ENCODE measurements at regions not wholly inside any gene's neighbourhood (a gene's known extent, or its start where the extent isn't known, plus 50 kb on each side); places are given as distances from the start of the nearest gene placed in this dataset.
"Not testable (repeated sequence)": the region's sequence is repeated elsewhere in the genome, so short reads cannot be mapped to it uniquely, and the experiment has no call there.

- no peak for TF ChIP-seq CTCF (IDR thresholded peaks at IDR 0.05; ENCODE audit: extremely low read depth, insufficient read depth, missing control alignments)
- in situ Hi-C loops (cut with MboI; ENCODE audit: low pct_unique_long_range_greater_than_20kb, low sequenced_read_pairs, unreplicated experiment): no loop called here
- no peak for DNase-seq (ENCODE audit: low spot score)
Measured at GRCh38 chr4:130955520-130955919, 1859.6 kb downstream of the C4orf33 start.

- in situ Hi-C loops (cut with MboI; ENCODE audit: low pct_unique_long_range_greater_than_20kb, low sequenced_read_pairs, unreplicated experiment): no loop called here
- TF ChIP-seq CTCF (IDR thresholded peaks at IDR 0.05; ENCODE audit: extremely low read depth, insufficient read depth, missing control alignments): no peak
- no peak for DNase-seq (ENCODE audit: low spot score)
Measured at GRCh38 chr4:130985371-130985770, 1889.4 kb downstream of the C4orf33 start.

- DNase-seq (ENCODE audit: low spot score): no peak
- no peak for TF ChIP-seq CTCF (IDR thresholded peaks at IDR 0.05; ENCODE audit: extremely low read depth, insufficient read depth, missing control alignments)
- in situ Hi-C loops (cut with MboI; ENCODE audit: low pct_unique_long_range_greater_than_20kb, low sequenced_read_pairs, unreplicated experiment): no loop called here
Measured at GRCh38 chr4:130995988-130996387, 1900.0 kb downstream of the C4orf33 start.

GRCh38 chr4:131001371-131001770 lies 1905.4 kb downstream of the C4orf33 start:
- in situ Hi-C loops (cut with MboI; ENCODE audit: low pct_unique_long_range_greater_than_20kb, low sequenced_read_pairs, unreplicated experiment): no loop called here

GRCh38 chr4:131002132-131002531 lies 1906.2 kb downstream of the C4orf33 start:
- TF ChIP-seq CTCF (IDR thresholded peaks at IDR 0.05; ENCODE audit: extremely low read depth, insufficient read depth, missing control alignments): no peak
- DNase-seq (ENCODE audit: low spot score): no peak
- in situ Hi-C loops (cut with MboI; ENCODE audit: low pct_unique_long_range_greater_than_20kb, low sequenced_read_pairs, unreplicated experiment): no loop called here

More at GRCh38 chr4:131001371-131001770, 1905.4 kb downstream of the C4orf33 start:
- DNase-seq (ENCODE audit: low spot score): no peak
- TF ChIP-seq CTCF (IDR thresholded peaks at IDR 0.05; ENCODE audit: extremely low read depth, insufficient read depth, missing control alignments): no peak

- TF ChIP-seq CTCF (IDR thresholded peaks at IDR 0.05; ENCODE audit: extremely low read depth, insufficient read depth, missing control alignments): no peak
- DNase-seq (ENCODE audit: low spot score): no peak
- in situ Hi-C loops (cut with MboI; ENCODE audit: low pct_unique_long_range_greater_than_20kb, low sequenced_read_pairs, unreplicated experiment): no loop called here
Measured at GRCh38 chr4:131006388-131006787, 1910.4 kb downstream of the C4orf33 start.

GRCh38 chr4:131011961-131012360 lies 1916.0 kb downstream of the C4orf33 start:
- DNase-seq (ENCODE audit: low spot score); in situ Hi-C loops (cut with MboI; ENCODE audit: low pct_unique_long_range_greater_than_20kb, low sequenced_read_pairs, unreplicated experiment): not testable (repeated sequence)

All from GM13977 (cell line).